ENCODE measurements at regions not wholly inside any gene's neighbourhood (a gene's known extent, or its start where the extent isn't known, plus 50 kb on each side); places are given as distances from the start of the nearest gene placed in this dataset.

DNA sequence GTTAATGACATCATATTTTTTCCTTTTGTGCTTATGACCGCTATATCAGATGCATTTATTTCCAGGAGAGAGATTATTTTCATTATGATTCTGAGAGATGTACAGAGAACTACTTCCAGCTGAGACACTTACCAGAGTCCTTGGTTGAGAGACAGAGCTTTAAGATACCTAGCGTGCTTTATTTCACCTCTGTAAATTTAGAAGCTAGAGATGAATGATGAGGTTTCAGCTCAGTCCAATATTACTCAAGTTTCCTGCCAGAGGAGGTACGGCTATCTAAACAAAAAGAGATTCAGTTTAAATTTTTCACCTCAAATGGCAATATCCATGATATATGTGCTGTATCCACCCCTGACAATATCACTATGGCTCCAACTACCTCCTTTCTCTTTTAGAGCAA, 182.6 kb upstream of the FAM3C start:
- TF ChIP-seq, protein P1, sequence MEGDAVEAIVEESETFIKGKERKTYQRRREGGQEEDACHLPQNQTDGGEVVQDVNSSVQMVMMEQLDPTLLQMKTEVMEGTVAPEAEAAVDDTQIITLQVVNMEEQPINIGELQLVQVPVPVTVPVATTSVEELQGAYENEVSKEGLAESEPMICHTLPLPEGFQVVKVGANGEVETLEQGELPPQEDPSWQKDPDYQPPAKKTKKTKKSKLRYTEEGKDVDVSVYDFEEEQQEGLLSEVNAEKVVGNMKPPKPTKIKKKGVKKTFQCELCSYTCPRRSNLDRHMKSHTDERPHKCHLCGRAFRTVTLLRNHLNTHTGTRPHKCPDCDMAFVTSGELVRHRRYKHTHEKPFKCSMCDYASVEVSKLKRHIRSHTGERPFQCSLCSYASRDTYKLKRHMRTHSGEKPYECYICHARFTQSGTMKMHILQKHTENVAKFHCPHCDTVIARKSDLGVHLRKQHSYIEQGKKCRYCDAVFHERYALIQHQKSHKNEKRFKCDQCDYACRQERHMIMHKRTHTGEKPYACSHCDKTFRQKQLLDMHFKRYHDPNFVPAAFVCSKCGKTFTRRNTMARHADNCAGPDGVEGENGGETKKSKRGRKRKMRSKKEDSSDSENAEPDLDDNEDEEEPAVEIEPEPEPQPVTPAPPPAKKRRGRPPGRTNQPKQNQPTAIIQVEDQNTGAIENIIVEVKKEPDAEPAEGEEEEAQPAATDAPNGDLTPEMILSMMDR (IDR thresholded peaks at IDR 0.05; ENCODE audit: insufficient read depth, low read length), result no peak
- no peak for TF ChIP-seq GABPA (IDR thresholded peaks at IDR 0.05; ENCODE audit: low read depth)
- TF ChIP-seq POLR2AphosphoS5 (IDR thresholded peaks at IDR 0.05; ENCODE audit: low read depth), result no peak
- TF ChIP-seq, protein P2, sequence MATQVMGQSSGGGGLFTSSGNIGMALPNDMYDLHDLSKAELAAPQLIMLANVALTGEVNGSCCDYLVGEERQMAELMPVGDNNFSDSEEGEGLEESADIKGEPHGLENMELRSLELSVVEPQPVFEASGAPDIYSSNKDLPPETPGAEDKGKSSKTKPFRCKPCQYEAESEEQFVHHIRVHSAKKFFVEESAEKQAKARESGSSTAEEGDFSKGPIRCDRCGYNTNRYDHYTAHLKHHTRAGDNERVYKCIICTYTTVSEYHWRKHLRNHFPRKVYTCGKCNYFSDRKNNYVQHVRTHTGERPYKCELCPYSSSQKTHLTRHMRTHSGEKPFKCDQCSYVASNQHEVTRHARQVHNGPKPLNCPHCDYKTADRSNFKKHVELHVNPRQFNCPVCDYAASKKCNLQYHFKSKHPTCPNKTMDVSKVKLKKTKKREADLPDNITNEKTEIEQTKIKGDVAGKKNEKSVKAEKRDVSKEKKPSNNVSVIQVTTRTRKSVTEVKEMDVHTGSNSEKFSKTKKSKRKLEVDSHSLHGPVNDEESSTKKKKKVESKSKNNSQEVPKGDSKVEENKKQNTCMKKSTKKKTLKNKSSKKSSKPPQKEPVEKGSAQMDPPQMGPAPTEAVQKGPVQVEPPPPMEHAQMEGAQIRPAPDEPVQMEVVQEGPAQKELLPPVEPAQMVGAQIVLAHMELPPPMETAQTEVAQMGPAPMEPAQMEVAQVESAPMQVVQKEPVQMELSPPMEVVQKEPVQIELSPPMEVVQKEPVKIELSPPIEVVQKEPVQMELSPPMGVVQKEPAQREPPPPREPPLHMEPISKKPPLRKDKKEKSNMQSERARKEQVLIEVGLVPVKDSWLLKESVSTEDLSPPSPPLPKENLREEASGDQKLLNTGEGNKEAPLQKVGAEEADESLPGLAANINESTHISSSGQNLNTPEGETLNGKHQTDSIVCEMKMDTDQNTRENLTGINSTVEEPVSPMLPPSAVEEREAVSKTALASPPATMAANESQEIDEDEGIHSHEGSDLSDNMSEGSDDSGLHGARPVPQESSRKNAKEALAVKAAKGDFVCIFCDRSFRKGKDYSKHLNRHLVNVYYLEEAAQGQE (IDR thresholded peaks at IDR 0.05; ENCODE audit: insufficient replicate concordance, low read depth), result no peak
